Neuronal stem cell (in vitro differentiated cells): ENCODE measurements at regions not wholly inside any gene's neighbourhood (a gene's known extent, or its start where the extent isn't known, plus 50 kb on each side); places are given as distances from the start of the nearest gene placed in this dataset.

Source experiments
- DNase-seq: peaks from one replicate; pipeline ENCODE4 v3.0.0-alpha.2; 2013; ENCODE audit warnings: low spot score
- H2AFZ ChIP-seq: one replicate; pipeline ENCODE4 v1.6.1; 2013; ENCODE audit warnings: mild to moderate bottlenecking, low read length, inconsistent platforms
- H2AK5ac ChIP-seq: 2 replicates; pipeline ENCODE4 v1.6.1; 2013; ENCODE audit warnings: low read depth, mild to moderate bottlenecking, inconsistent platforms, low read length, moderate library complexity, mixed read lengths
- H2BK120ac ChIP-seq: 2 replicates; pipeline ENCODE4 v1.6.1; 2013; ENCODE audit warnings: low read depth, mild to moderate bottlenecking, inconsistent platforms, low read length, moderate library complexity, mixed read lengths
- H2BK12ac ChIP-seq: one replicate; pipeline ENCODE4 v1.6.1; 2013; ENCODE audit warnings: low read length, inconsistent platforms
- H2BK15ac ChIP-seq: 2 replicates; pipeline ENCODE4 v1.6.1; 2013; ENCODE audit warnings: mild to moderate bottlenecking, low read length, inconsistent platforms, mixed read lengths
- H2BK5ac ChIP-seq: one replicate; pipeline ENCODE4 v1.6.1; 2013; ENCODE audit warnings: inconsistent platforms, mild to moderate bottlenecking, low read length, moderate library complexity
- H3K14ac ChIP-seq: one replicate; pipeline ENCODE4 v1.6.1; 2013; ENCODE audit warnings: low read length, inconsistent platforms
- H3K18ac ChIP-seq: 2 replicates; pipeline ENCODE4 v1.6.1; 2013; ENCODE audit warnings: low read length, inconsistent platforms
- H3K23ac ChIP-seq: 2 replicates; pipeline ENCODE4 v1.6.1; 2013; ENCODE audit warnings: low read depth, mild to moderate bottlenecking, mixed read lengths, low read length, inconsistent platforms; ENCODE audit not compliant: poor library complexity
- H3K27ac ChIP-seq: replicated peaks from 3 replicates; pipeline ENCODE4 v1.5.1; 2013; ENCODE audit warnings: low read length, inconsistent platforms
- H3K27me3 ChIP-seq, 3 experiments: 2 replicates each; pipeline ENCODE4 v1.6.1; 2013; ENCODE audit warnings: low read length in 3 of 3, mild to moderate bottlenecking in 2 of 3, inconsistent platforms in 1 of 3, low read depth in 1 of 3, mixed read lengths in 1 of 3, moderate library complexity in 1 of 3; ENCODE audit not compliant: control insufficient read depth in 3 of 3, insufficient read depth in 3 of 3
- H3K36me3 ChIP-seq, 2 donors: replicated peaks in 1 of 2; 2 replicates each; pipeline ENCODE4 v1.6.1; 2013; ENCODE audit warnings: low read length in 2 of 2; ENCODE audit not compliant: control insufficient read depth in 2 of 2, insufficient read depth in 2 of 2
- H3K4ac ChIP-seq: 2 replicates; pipeline ENCODE4 v1.6.1; 2013; ENCODE audit warnings: inconsistent platforms, mild to moderate bottlenecking, low read length, moderate library complexity
- H3K4me1 ChIP-seq, 2 donors: 1 replicate in 1 of 2; 2 replicates in 1 of 2; pipeline ENCODE4 v1.6.1; 2013; ENCODE audit warnings: low read length in 2 of 2, low read depth in 1 of 2; ENCODE audit not compliant: control insufficient read depth in 2 of 2, insufficient read depth in 1 of 2
- H3K4me2 ChIP-seq: one replicate; pipeline ENCODE4 v1.6.1; 2013; ENCODE audit warnings: mild to moderate bottlenecking, low read length, inconsistent platforms; ENCODE audit not compliant: insufficient read depth, poor library complexity, severe bottlenecking
- H3K4me3 ChIP-seq, 2 donors: 2 replicates each; pipeline ENCODE4 v1.5.1; 2013; ENCODE audit warnings: low read length in 2 of 2, mild to moderate bottlenecking in 2 of 2, inconsistent platforms in 1 of 2, moderate library complexity in 1 of 2
- H3K79me1 ChIP-seq: one replicate; pipeline ENCODE4 v1.6.1; 2013; ENCODE audit warnings: low read depth, mild to moderate bottlenecking, inconsistent platforms, low read length, moderate library complexity
- H3K9ac ChIP-seq: one replicate; pipeline ENCODE4 v1.6.1; 2013; ENCODE audit warnings: mild to moderate bottlenecking, low read depth, low read length, inconsistent platforms; ENCODE audit not compliant: poor library complexity
- H3K9me3 ChIP-seq, 2 donors: replicated peaks in 1 of 2; 2 replicates each; pipeline versions ENCODE3 to v1.6.1; 2013; ENCODE audit warnings: low read length in 2 of 2, mild to moderate bottlenecking in 2 of 2, inconsistent platforms in 1 of 2, low read depth in 1 of 2, mixed read lengths in 1 of 2, moderate library complexity in 1 of 2; ENCODE audit not compliant: control insufficient read depth in 2 of 2, insufficient read depth in 1 of 2
- H4K8ac ChIP-seq: one replicate; pipeline ENCODE4 v1.6.1; 2013; ENCODE audit warnings: low read depth, mild to moderate bottlenecking, inconsistent platforms, low read length, moderate library complexity
- H4K91ac ChIP-seq: one replicate; pipeline ENCODE4 v1.6.1; 2013; ENCODE audit warnings: low read length, low read depth, mild to moderate bottlenecking, inconsistent platforms; ENCODE audit not compliant: poor library complexity
- WGBS, 2 donors: extraction: QIAGEN DNeasy Blood & Tissue Kit; methylation state at CpG; one replicate each; pipeline ENCODE4 v1.1.7; 2013; ENCODE audit warnings: missing lambda C conversion rate in 2 of 2, mixed read lengths in 1 of 2; ENCODE audit not compliant: insufficient read length in 2 of 2, insufficient replicate concordance in 1 of 2; ENCODE audit errors: extremely low coverage in 2 of 2; 5-methylcytosine and 5-hydroxymethylcytosine counted together

DNA sequence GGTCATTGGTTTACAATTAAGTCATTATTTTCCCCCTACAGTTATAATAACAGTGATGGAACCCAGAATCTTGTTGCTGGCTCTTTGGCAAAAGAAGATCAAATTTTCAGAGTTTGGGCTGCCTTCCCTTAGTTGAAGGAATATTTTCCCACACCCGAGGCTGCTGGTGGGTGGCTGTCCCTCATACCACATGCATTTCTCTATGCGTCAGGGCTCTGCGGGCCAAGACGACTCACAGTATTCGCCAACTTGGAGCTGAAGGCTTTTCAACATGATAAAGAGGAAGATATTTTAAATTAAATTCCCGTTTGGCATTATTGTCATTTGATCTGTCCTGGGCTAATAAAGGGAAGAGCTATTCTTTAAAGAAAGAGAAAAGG, 102.2 kb upstream of the SASH1 start:
- Histone ChIP-seq H3K4ac (no peak overlapping the region), H3K36me3 (no peaks in the 10 kb centered on the region), H2BK5ac (no peak overlapping the region), H3K18ac (peak overlapping the region; percentile 32), H3K4me2 (no peak overlapping the region), H3K23ac (no peak overlapping the region), H3K27me3 (no peaks in the 10 kb centered on the region), H3K9me3 (no peaks in the 10 kb centered on the region), H3K9ac (no peak overlapping the region), H3K27ac (no peak overlapping the region), H2AK5ac (no peak overlapping the region), H3K14ac (no peak overlapping the region), H3K4me3 (no peak overlapping the region), H3K4me1 (peaks cover 0 to 5% of the 10 kb centered on the region in 2 donors), H2BK12ac (no peak overlapping the region), H4K8ac (no peak overlapping the region), H3K79me1 (no peaks in the 10 kb centered on the region), H2AFZ (no peak overlapping the region), H2BK15ac (no peak overlapping the region), H4K91ac (no peak overlapping the region), H2BK120ac (no peak overlapping the region)
- no CpG with 5 or more reads among the region's 6 CpGs for WGBS, 2 donors
- no peak for DNase-seq

- Histone ChIP-seq H3K18ac (no peak overlapping the region), H2BK12ac (no peak overlapping the region), H3K4me1 (peaks cover 0 to 5% of the 10 kb centered on the region in 2 donors), H2BK5ac (no peak overlapping the region), H3K9ac (no peak overlapping the region), H3K14ac (no peak overlapping the region), H3K4me2 (no peak overlapping the region), H3K36me3 (no peaks in the 10 kb centered on the region), H3K9me3 (no peaks in the 10 kb centered on the region), H3K27ac (no peak overlapping the region), H4K8ac (no peak overlapping the region), H2BK120ac (no peak overlapping the region), H3K4ac (no peak overlapping the region), H3K4me3 (no peak overlapping the region), H2AK5ac (no peak overlapping the region), H2BK15ac (no peak overlapping the region), H4K91ac (no peak overlapping the region), H3K27me3 (no peaks in the 10 kb centered on the region), H3K79me1 (no peaks in the 10 kb centered on the region), H2AFZ (no peak overlapping the region), H3K23ac (no peak overlapping the region)
- DNase-seq: no peak
- no CpG with 5 or more reads among the region's 3 CpGs for WGBS, 2 donors
These were observed 101.7 kb upstream of the SASH1 start for GRCh38 chr6:148240861-148241477.

- H2AK5ac ChIP-seq: no peak overlapping the region
- no CpG with 5 or more reads among the region's 4 CpGs for WGBS, 2 donors
- H2BK5ac ChIP-seq: no peak overlapping the region
- H4K91ac ChIP-seq: no peak overlapping the region
- no peak overlapping the region for H3K14ac ChIP-seq
- DNase-seq: no peak
- H3K18ac ChIP-seq: no peak overlapping the region
- H3K23ac ChIP-seq: no peak overlapping the region
- H3K79me1 ChIP-seq: no peaks in the 10 kb centered on the region
- no peak overlapping the region for H3K4ac ChIP-seq
- H3K4me2 ChIP-seq: no peak overlapping the region
- no peaks in the 10 kb centered on the region for H3K36me3 ChIP-seq
- H3K4me1 ChIP-seq: peaks cover 0 to 5% of the 10 kb centered on the region in 2 donors
- no peak overlapping the region for H3K27ac ChIP-seq
- H2BK120ac ChIP-seq: no peak overlapping the region
- no peak overlapping the region for H2AFZ ChIP-seq
- H2BK12ac ChIP-seq: no peak overlapping the region
- H3K4me3 ChIP-seq: no peak overlapping the region
- H3K9ac ChIP-seq: no peak overlapping the region
- no peak overlapping the region for H2BK15ac ChIP-seq
- H3K27me3 ChIP-seq: no peaks in the 10 kb centered on the region
- no peak overlapping the region for H4K8ac ChIP-seq
- no peaks in the 10 kb centered on the region for H3K9me3 ChIP-seq
These were observed 100.5 kb upstream of the SASH1 start for GRCh38 chr6:148242180-148242579.

- WGBS, 2 donors: no CpG with 5 or more reads among the region's 10 CpGs
- DNase-seq: no peak
- no peak overlapping the region for H3K27ac ChIP-seq
These were observed 98.3 kb upstream of the SASH1 start for GRCh38 chr6:148244217-148244935.

More at GRCh38 chr6:148244217-148244935, 98.3 kb upstream of the SASH1 start:
- peaks cover 0 to 5% of the 10 kb centered on the region in 2 donors for H3K4me1 ChIP-seq
- no peaks in the 10 kb centered on the region for H3K36me3 ChIP-seq
- H4K91ac ChIP-seq: no peak overlapping the region
- no peaks in the 10 kb centered on the region for H3K27me3 ChIP-seq
- H2BK5ac ChIP-seq: no peak overlapping the region
- no peak overlapping the region for H3K4ac ChIP-seq
- peak overlapping the region; percentile 75 for H2AFZ ChIP-seq
- H3K23ac ChIP-seq: no peak overlapping the region
- no peak overlapping the region for H2BK12ac ChIP-seq
- H2BK15ac ChIP-seq: no peak overlapping the region
- H3K4me3 ChIP-seq: no peak overlapping the region
- no peaks in the 10 kb centered on the region for H3K9me3 ChIP-seq
- no peak overlapping the region for H3K9ac ChIP-seq
- H3K4me2 ChIP-seq: no peak overlapping the region
- H2BK120ac ChIP-seq: no peak overlapping the region
- H2AK5ac ChIP-seq: no peak overlapping the region
- H4K8ac ChIP-seq: no peak overlapping the region
- no peak overlapping the region for H3K18ac ChIP-seq
- no peak overlapping the region for H3K14ac ChIP-seq
- H3K79me1 ChIP-seq: no peaks in the 10 kb centered on the region
